Activated CD8-positive, alpha-beta memory T cell treated with anti-CD3 and anti-CD28 coated beads, Interleukin-2, amount 50 U/mL, for 48 hours (primary cell): ENCODE measurements at regions not wholly inside any gene's neighbourhood (a gene's known extent, or its start where the extent isn't known, plus 50 kb on each side); places are given as distances from the start of the nearest gene placed in this dataset.
"Not testable (repeated sequence)": the region's sequence is repeated elsewhere in the genome, so short reads cannot be mapped to it uniquely, and the experiment has no call there.

Source experiments
- DNase-seq: peaks from one replicate; pipeline ENCODE4 v3.0.0-alpha.2; 2020

DNA sequence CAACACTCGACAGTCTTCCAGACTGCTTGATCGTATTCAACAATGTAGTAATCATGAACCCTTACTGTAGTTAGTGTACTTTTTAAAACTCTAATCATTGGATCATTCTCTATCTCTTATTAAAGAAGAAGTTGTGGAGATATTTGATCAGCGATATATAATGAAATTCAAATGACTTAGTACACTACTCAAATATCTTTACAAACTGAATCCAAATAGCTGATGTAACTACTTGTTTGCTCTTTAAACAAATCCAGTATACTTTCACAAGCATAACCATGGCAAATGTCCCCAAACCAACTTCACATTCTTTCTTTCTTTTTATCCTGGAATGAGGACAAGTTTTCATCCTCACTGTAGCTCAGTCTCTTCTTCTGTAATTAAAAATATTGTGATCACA, 1569.9 kb upstream of the ADGRL3 start:
- no peak for DNase-seq

DNA sequence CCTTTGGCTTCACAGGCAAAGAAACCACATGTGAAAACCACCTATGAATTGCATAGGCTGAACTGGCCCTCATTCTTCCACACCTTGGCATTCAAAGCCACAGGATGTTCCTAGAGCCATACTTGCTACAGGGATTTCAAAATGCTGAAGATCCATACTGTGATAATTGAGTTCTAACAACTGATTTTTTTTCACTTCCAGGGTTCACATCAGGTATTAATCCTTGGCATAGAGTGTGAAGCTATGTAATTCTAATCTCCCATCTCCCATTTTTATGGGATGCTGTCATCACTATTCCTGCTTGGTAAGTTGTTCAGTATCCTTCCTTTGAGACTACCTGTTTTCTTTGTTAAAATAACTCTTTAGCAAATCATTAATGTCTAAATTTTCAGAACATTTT, 1569.2 kb upstream of the ADGRL3 start:
- no peak for DNase-seq

DNA sequence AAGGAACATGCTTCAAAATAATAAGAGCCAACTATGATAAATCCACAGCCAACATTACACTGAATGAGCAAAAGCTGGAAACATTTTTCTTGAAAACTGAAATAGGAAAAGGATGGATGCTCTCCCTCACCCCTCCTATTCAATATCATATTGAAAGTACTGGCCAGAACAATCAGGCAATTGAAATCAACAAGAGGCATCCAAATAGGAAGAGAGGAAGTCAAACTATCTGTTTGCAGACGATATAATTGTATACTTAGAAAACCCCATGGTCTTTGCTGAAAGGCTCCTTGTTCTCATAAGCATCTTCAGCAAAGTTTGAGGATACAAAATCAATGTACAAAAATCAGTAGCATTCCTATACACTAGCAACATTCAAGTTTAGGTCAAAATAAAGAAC, 1562.5 kb upstream of the ADGRL3 start:
- no peak for DNase-seq

DNA sequence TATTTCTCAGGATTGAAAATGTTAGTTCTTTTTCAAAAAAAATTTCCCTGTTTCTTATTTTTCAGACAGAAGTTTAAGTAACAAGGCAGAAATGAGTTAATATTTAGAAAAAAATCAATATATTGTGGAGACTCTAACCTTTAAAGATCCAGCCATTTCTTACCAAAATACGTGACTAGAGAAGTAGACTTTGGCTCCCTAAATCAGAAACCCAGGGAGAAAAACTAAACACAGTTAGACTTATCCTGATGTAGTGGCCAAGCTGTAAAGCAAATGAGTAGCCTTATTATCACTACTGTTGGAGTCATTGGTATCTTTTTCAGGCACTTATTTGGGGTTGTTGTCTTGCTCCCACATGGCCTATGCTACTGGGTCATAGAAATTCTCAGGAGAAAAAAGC, 1556.4 kb upstream of the ADGRL3 start:
- no peak for DNase-seq

DNA sequence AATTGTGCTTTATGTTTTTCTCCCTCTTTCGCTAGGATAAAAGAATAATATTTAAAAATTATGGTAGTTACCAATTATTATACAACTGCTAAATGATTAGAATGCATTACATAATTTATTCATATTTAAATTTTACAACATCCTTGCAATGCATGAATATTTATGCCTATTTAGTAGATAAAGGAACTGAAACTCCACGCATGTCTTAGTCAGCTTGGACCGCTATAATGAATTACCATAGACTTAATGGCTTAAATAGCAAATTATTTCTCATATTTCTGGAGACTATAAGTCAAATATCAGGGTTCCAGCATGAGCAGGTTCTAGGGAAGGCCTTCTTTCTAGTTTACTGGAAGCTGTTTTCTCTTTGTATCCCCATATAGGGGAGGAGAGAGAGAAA, 1555.4 kb upstream of the ADGRL3 start:
- no peak for DNase-seq

DNA sequence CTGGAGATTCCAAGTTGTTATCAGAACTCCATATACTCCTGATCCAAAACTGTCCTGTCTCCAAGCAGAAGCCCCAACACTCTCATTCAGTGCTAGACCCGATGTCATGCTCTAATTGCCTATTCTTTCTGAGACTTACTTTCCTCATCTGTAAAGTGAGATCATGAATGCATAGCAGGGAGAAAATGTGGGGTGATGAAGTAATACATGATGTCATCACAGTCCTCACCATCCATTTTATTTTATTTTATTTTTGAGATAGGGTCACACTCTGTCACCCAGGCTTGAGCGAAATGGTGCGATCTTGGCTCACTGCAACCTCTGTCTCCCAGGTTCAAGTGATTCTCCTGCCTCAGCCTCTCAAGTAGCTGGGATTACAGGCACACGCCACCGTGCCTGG, 1554.0 kb upstream of the ADGRL3 start:
- DNase-seq = no peak

DNA sequence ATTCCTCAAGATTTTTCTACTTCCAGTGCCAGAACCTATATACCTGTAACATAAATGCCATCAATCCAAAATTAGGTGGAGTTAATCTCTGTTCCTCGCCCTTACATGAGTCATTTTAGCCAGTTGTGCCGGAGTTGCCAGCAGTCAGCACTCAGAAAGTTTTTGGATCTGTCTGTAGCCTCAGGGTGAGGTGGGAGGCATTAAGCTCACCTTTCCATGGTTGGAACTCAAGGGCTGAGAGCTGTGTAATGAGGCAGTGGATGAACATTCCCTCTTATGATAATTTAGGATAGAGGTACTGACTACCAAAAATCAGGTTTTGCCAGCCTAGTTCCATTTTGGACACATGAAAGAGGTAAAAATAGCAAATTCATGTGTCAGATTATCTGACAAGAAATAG, 1553.1 kb upstream of the ADGRL3 start:
- DNase-seq = no peak

DNA sequence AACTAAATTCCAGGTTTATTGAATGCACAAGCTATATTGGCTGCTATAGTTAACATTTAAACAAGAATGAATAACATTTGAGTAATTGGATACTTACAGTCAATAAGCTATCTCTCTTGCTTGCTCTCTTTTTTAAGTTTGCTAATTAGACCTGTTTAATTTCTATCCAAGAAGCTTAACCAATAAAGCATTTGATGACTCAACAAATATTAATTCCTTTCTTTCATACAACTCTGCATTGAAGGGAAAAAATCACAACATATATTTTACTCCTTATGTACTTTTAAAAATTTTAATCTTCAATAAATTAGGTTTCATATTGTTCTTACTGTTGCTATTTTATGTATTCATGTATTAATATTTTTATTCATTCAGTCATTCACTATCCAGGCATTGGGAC, 1552.6 kb upstream of the ADGRL3 start:
- DNase-seq = no peak

DNA sequence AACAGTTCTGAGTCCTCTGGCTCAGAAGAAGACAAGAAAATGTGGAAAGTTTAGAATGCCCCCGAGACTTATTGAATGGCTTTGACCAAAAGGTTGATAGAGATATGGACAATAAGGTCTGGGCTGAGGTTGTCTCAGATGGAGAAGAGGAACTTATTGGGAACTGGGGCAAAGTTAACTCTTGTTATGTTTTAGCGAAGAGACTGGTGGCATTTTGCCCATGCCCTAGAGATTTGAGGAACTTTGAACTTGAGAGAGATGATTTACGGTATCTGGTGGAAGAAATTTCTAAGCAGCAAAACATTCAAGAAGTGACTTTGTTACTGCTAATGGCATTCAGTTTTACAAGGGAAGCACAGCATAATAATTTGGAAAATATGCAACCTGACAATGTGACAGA, 1549.3 kb upstream of the ADGRL3 start:
- no peak for DNase-seq

DNA sequence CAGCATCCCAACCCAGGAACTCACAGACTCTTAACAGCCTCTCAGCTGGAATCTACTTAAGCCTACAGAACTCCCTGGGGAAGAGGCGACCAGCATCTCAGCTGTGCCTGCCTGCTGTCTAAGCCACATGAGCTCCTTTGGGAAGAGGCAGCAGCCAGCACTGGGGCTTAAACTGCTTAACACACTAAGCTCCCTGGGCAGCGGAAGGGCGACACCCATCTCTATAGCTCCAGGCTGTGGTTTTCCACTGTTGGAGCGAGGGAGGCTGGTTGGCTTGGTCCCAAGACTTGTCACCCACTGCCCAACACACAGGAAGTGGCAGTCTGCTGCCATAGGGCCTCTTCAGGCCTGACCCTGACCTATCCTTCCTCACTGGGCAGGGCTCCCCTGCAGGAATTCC, 1544.1 kb upstream of the ADGRL3 start:
- no peak for DNase-seq

DNA sequence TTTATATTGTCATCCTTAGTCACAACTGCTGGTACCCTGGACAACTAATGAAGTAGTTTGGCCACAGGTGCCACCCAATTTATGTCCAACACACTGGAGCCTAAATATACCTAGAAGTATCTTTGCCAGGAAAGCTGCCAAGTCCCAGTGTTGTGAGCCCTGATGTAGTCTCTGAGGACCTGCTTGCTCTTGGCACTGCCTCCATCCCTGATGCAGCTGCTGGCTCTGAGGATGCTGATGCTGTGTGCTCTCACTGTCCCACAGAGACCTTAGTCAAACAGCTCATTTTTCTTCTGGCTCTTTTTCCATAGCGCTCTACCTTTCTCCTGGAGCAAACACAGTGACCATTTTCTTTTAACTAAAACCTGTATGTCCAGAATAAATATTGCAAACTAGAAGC, 1535.4 kb upstream of the ADGRL3 start:
- no peak for DNase-seq

DNA sequence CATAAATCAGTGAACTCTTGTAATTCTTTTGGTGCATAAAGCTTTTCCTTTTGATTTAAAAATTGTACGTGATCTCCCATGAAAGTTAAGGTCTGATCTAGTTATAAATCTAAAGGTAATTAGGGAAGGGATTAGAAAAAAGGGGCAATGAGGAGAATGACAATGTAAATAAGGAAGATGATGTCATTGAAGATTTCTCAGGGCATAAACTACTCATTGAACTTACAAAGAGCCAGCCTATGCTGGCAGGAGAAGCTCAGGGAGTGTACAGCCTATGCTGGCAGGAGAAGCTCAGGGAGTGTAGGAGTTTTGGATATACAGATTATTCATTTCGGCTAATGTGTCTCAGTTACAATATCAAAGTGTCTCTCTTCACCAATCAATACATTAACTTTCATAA, 1533.5 kb upstream of the ADGRL3 start:
- no peak for DNase-seq

DNA sequence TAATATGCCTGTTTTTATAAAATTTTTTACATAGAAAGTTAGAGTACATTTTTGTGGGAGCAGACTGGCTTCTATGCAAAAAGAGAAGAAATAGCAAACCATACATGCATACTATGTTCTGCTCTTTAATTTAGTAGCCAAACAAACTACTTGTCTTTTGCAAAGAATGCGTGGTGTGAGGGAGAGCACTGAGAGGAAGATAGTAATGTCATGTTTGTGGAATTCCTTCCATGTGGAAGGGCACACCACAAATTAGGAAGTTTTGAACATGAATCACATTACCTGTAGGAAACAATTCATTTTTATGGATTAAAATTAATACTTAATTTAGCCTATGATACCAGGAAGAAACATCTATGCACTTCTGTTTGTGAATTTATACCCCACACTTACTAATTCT, 1529.1 kb upstream of the ADGRL3 start:
- no peak for DNase-seq

DNA sequence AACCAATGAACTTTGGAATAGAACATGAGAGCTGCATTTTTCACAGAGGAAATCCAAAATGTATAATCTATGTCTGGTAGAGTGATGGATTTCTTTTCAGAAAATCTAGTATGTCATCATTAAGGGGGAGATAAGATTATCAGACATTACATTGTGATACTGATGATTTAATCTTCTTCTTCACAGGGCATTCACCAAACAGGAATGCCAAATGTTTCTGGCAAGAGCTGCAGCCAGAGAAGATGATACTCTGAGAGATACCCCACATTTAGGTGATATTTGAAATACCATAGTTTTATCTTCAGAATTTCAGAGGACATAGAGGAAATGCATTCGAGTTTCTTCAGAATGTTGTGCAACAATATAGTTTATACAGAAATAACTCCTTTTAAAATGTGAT, 1523.7 kb upstream of the ADGRL3 start:
- DNase-seq = no peak

DNA sequence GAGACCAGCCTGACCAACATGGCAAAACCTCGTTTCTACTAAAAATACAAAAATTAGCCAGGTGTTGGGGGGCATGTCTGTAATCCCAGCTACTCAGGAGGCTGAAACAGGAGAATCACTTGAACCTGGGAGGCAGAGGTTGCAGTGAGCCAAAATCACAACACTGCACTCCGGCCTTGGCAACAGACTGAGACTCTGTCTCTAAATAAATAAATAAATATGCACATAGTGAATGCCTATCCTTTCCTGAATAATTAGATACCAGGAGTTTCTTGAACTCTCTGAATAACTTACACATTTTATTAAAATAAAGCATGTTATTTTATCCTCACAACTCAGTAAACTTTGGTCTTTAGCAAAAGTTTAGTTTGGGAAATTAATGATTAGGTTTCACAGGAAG, 1523.1 kb upstream of the ADGRL3 start:
- DNase-seq = not testable (repeated sequence)

DNA sequence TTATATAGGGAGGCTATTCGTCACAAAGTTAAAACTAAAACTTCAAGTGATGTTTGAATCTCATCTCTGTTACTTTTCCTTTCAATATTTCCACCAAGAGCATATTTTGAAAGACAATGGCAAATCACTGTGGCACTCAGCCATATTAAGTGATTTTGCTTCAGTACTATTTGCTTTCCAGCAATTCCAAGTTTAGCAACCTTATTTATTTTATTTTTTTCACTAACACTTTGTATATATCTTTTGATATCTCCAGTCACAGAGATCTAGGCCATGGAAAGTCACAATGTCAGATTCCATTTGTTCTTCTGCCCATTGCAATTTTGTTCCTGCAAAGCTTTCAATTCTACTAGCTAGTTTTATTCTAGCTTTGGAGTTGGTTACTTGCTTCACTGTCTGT, 1514.5 kb upstream of the ADGRL3 start:
- DNase-seq = no peak

DNA sequence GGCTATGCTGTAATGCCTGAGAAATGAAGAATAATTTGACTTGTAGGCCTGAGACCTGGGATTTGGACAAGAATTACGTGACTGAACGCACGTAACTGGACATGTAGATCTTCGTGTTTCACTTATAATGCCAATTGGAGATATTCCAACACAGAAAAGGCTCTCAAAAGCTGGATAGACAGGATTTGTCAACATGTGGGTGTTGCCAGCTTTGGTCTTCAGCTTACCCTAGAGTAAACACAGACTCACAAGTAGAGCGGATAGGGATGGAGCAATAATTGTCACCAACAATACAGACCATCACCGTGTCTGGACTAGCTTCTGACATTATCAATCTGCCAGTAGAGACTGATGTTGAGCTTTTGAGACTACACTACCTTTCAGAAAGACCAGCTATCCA, 1511.0 kb upstream of the ADGRL3 start:
- no peak for DNase-seq

DNA sequence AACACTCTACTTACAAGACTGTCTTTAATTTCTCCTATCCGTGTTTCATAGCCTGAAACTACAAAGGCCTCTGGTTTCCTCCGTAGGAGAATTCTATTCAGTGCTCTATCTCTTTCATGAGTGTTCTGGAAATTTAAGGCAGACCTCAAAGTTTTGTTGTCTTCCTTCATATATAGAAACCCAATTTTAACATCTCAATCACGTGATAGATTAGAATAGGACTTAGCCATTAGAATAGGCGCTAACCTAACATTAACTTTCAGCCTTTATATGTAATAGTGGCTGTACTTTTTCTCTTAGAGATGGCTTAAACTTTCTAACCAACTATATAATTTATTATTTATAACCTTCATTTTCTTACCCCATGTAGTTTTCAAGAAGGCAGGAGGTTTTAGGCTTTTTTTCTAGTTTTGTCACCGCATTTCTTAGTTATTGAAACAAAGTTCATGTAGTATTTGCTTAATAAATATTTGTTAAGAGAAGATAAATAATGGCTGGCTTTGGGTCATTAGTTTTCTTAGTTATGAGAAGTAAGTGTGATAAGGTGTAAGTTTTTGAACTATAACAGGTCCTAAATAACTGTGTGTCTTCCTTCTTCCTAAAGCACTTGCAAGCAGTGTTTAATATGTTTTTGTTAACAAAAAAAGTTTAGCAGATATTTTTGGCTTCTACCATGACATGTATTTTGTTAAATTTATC, 1504.6 kb upstream of the ADGRL3 start:
- no peak for DNase-seq

DNA sequence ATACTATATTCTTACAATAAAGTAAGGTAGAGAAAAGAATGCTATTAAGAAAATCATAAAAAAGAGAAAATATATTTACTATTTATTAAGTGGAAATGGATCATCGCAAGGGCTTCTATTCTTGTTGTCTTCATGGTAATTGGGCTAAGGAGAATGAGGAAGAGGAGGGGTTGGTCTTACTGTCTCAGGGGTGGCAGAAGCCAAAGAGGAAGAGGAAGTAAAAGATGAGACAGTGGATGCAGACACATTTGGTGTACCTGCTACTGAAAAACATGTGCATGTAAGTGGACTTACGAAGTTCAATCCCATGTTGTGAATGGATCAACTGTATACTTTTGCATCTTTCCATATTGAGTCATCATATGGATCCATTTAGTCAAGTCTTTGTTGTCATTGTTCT, 1502.1 kb upstream of the ADGRL3 start:
- DNase-seq = no peak

DNA sequence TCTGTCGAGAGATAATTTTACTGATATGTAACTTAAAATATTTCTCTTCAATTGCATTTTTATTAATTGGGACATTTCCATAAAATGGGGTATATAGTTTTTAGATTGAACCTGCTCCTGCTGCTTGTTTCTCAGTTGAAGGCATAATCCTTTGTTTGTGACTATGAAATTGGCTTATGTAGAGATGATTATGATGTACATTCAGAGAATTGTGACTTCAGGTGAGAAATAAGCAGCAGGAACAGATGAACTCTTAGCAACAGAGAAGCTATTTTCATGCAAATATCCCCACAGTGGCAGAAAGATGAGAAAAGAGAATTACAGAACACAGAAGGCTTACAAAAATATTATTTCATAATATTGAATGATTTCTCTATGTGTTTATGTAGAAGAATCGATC, 1499.5 kb upstream of the ADGRL3 start:
- no peak for DNase-seq

DNA sequence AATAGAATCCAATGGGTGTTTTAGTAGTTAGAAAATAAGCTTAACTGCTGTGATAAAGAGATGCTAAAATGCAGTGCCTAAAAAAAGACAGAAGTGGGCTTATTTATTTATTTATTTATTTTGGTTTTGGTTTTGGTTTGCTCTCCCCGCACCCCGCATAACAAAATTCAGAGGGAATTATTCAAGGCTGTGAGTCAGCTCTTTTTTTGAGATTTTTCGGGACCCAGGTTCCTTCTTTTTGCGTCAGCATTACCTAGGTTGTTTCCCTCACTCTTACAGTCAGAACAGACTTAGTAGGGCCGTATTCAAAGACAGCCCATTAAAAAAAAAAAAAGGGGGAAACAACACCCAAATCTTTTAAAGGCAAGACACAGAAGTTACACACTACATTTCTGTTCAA, 1495.5 kb upstream of the ADGRL3 start:
- DNase-seq = no peak

DNA sequence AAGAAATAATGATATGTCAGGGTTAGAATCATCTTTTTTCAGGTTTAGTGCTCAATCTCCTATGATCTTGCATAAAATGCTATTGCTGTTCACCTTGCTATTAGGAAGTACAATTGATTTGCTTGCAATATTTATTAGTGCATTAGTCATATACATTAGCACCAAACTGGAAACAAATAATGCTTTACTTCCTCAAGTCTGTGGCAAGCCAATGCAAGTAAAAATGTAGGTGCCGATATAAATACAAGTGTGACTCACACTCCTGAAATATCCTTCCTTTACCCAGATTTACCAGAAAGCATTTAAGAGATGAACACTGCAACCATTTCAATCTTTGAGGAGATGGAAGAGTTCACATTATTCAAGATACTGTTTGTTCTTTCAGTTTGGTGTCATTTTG, 1487.7 kb upstream of the ADGRL3 start:
- DNase-seq = no peak

DNA sequence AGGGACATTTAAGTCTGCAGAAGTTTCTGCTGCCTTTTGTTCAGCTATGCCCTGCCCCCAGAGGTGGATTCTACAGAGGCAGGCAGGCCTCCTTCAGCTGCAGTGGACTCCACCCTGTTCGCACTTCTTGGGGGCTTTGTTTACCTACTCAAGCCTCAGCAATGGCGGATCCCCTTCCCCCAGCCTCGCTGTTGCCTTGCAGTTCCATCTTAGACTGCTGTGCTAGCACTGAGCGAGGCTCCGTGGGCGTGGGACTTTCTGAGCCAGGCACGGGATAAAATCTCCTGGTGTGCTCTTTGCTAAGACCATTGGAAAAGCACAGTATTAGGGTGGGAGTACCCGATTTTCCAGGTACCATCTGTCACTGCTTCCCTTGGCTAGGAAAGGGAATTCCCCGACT, 1475.8 kb upstream of the ADGRL3 start:
- DNase-seq = not testable (repeated sequence)

DNA sequence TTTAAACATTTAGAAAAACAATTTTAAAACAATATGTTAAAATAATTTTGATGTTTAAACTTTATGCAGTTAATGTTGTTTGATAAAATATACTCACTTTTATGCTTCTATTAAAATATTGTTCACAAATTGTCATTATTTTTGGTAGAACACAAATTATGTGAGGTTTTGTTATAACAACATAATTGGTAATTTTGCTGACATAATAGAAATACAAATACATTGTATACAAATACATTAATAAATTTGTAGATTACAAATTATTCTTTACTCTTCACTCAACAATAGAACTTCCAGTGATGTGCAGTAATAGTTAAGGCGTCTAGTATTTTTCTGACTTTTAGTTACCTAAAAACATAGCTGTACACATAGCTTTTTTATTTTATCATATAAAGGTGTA, 1472.4 kb upstream of the ADGRL3 start:
- no peak for DNase-seq

DNA sequence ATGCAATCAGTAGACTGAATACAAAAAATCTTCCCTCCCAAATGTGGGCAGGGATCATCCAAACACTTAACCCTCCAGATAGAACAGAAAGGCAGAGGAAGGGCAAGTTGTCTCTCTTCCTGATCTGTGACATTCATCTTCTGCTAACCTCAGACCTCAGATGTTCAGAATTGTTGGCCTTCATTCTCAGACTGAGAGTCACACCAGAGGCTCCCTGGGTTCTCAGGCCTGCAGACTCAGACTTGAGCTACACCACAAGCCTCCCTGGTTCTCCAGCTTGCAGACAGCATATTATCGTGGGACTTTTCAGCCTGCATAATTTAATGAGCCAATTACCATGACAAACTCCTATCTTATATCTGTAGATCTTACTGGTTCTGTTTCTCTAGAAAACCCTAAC, 1471.6 kb upstream of the ADGRL3 start:
- no peak for DNase-seq

DNA sequence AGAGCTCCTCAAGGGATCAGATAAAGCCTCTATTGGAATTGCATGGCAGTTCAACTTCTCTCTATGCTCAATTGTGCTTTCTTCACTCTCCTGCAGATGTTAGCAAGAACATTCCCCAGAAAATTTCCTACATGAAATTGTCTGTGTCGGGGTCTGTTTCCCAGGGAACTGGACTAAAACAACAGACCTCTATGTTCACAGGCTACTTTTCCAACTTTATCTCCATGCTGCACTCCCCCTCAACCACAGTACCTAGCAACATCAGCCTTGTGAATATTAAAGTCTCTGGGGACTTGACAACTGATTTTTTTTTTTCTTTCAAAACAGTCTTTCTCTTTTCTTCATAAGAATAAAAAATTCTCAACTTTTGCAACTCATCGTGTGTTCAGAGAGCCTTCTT, 1470.8 kb upstream of the ADGRL3 start:
- DNase-seq = no peak
